ENCODE measurements at regions not wholly inside any gene's neighbourhood (a gene's known extent, or its start where the extent isn't known, plus 50 kb on each side); places are given as distances from the start of the nearest gene placed in this dataset.

- TF ChIP-seq POLR2AphosphoS5 (IDR thresholded peaks at IDR 0.05; ENCODE audit: low read depth, low read length) (no peak), POLR2A (IDR thresholded peaks at IDR 0.05; ENCODE audit: low read depth, low read length) (no peak)
Observed at GRCh38 chr1:30379684-30380624, 343.4 kb downstream of the MATN1 start.
